ENCODE measurements at regions not wholly inside any gene's neighbourhood (a gene's known extent, or its start where the extent isn't known, plus 50 kb on each side); places are given as distances from the start of the nearest gene placed in this dataset.

GRCh38 chr16:62100651-62101050, 64.4 kb upstream of the CDH8 start:
- Histone ChIP-seq H2AFZ (ENCODE audit: control insufficient read depth, low read depth, low read length) (no peak overlapping the region), H3K4me2 (ENCODE audit: control insufficient read depth, insufficient read depth) (no peak overlapping the region), H3K9me3 (replicated peaks; ENCODE audit: control insufficient read depth, insufficient read depth, low read length) (no peaks in the 10 kb centered on the region), H3K27ac (ENCODE audit: control insufficient read depth, insufficient read depth) (no peak overlapping the region), H3K4me1 (ENCODE audit: control insufficient read depth, insufficient read depth, low read length) (no peaks in the 10 kb centered on the region), H3K36me3 (ENCODE audit: control insufficient read depth in 2 of 2, insufficient read depth in 2 of 2, low read length in 1 of 2) (no peaks in the 10 kb centered on the region), H3K4me3 (no peak overlapping the region), H3K79me2 (ENCODE audit: control insufficient read depth, insufficient read depth, low read length) (no peaks in the 10 kb centered on the region), H4K20me1 (ENCODE audit: control insufficient read depth, insufficient read depth) (no peaks in the 10 kb centered on the region), H3K9ac (ENCODE audit: control insufficient read depth, insufficient read depth, low read length) (no peak overlapping the region), H3K27me3 (replicated peaks in 1 of 2; ENCODE audit: control insufficient read depth in 2 of 2, insufficient read depth in 2 of 2, low read length in 1 of 2) (no peaks in the 10 kb centered on the region)
- FAIRE-seq: no peak
- ChIA-PET CTCF (no interaction called here), SMC1A (ENCODE audit: uncharacterized antibody, unreplicated experiment) (no interaction called here), POLR2A (interaction anchor here (0.5 kb wide), 1 partner anchor 17 kb away, joined by 4 read pairs; no protein-coding TSS in a partner anchor), RAD21 (ENCODE audit: unreplicated experiment) (no interaction called here)
- no peak for DNase-seq (ENCODE audit: low read depth, low spot score)
- intact Hi-C loops (cut with micrococcal nuclease; ENCODE audit: unreplicated experiment) (no loop called here), in situ Hi-C loops (cut with MboI) (no loop called here)
- no TSS peak for BruUV-seq (replicated peaks)
- WGBS (ENCODE audit: insufficient coverage, insufficient replicate concordance, low lambda C conversion rate, missing lambda C conversion rate): 0% methylated on average over 2 of the region's 2 CpGs
- ATAC-seq: no peak
- TF ChIP-seq BHLHE40 (IDR thresholded peaks at IDR 0.05; ENCODE audit: borderline replicate concordance in 1 of 2, low read depth in 2 of 2, low read length in 1 of 2) (no peak), NRF1 (conservative IDR thresholded peaks at IDR 0.05; ENCODE audit: low read depth, low read length) (no peak), IKZF1 (conservative IDR thresholded peaks at IDR 0.05) (no peak), ZNF384 (IDR thresholded peaks at IDR 0.05; ENCODE audit: borderline replicate concordance, low read depth, low read length) (no peak), FOXM1 (IDR thresholded peaks at IDR 0.05; ENCODE audit: low read depth, low read length) (no peak), KDM1A (IDR thresholded peaks at IDR 0.05; ENCODE audit: borderline replicate concordance) (no peak), TCF7 (IDR thresholded peaks at IDR 0.05; ENCODE audit: borderline replicate concordance) (no peak), EED (IDR thresholded peaks at IDR 0.05; ENCODE audit: low read depth) (no peak)

- FAIRE-seq (no peak), DNase-seq (ENCODE audit: low read depth, low spot score) (no peak), ATAC-seq (no peak)
- intact Hi-C loops (cut with micrococcal nuclease; ENCODE audit: unreplicated experiment): no loop called here
- Histone ChIP-seq H2AFZ (ENCODE audit: control insufficient read depth, low read depth, low read length) (no peak overlapping the region), H3K36me3 (ENCODE audit: control insufficient read depth in 2 of 2, insufficient read depth in 2 of 2, low read length in 1 of 2) (no peaks in the 10 kb centered on the region), H3K9me3 (replicated peaks; ENCODE audit: control insufficient read depth, insufficient read depth, low read length) (no peaks in the 10 kb centered on the region), H3K9ac (ENCODE audit: control insufficient read depth, insufficient read depth, low read length) (no peak overlapping the region), H3K4me3 (no peak overlapping the region), H4K20me1 (ENCODE audit: control insufficient read depth, insufficient read depth) (no peaks in the 10 kb centered on the region), H3K79me2 (ENCODE audit: control insufficient read depth, insufficient read depth, low read length) (no peaks in the 10 kb centered on the region), H3K4me1 (ENCODE audit: control insufficient read depth, insufficient read depth, low read length) (no peaks in the 10 kb centered on the region), H3K27me3 (replicated peaks in 1 of 2; ENCODE audit: control insufficient read depth in 2 of 2, insufficient read depth in 2 of 2, low read length in 1 of 2) (no peaks in the 10 kb centered on the region), H3K4me2 (ENCODE audit: control insufficient read depth, insufficient read depth) (no peak overlapping the region), H3K27ac (ENCODE audit: control insufficient read depth, insufficient read depth) (no peak overlapping the region)
- no TSS peak for BruUV-seq (replicated peaks)
- ChIA-PET RAD21 (ENCODE audit: unreplicated experiment) (no interaction called here), CTCF (no interaction called here), SMC1A (ENCODE audit: uncharacterized antibody, unreplicated experiment) (no interaction called here), POLR2A (no interaction called here)
- in situ Hi-C loops (cut with MboI): no loop called here
- 49% methylated on average over 4 of the region's 4 CpGs for WGBS (ENCODE audit: insufficient coverage, insufficient replicate concordance, low lambda C conversion rate, missing lambda C conversion rate)
- no peak for TF ChIP-seq EP300 (IDR thresholded peaks at IDR 0.05; ENCODE audit: borderline replicate concordance in 1 of 2, control insufficient read depth in 1 of 2, low read depth in 2 of 2, low read length in 2 of 2)
- no peak for TF ChIP-seq CEBPZ (IDR thresholded peaks at IDR 0.05; ENCODE audit: low read depth, low read length)
- no peak for TF ChIP-seq SREBF1 (IDR thresholded peaks at IDR 0.05; ENCODE audit: low read length)
- TF ChIP-seq POLR2AphosphoS2 (IDR thresholded peaks at IDR 0.05; ENCODE audit: low read depth, low read length): no peak
- no peak for TF ChIP-seq JUNB (IDR thresholded peaks at IDR 0.05)
- TF ChIP-seq, protein P1, sequence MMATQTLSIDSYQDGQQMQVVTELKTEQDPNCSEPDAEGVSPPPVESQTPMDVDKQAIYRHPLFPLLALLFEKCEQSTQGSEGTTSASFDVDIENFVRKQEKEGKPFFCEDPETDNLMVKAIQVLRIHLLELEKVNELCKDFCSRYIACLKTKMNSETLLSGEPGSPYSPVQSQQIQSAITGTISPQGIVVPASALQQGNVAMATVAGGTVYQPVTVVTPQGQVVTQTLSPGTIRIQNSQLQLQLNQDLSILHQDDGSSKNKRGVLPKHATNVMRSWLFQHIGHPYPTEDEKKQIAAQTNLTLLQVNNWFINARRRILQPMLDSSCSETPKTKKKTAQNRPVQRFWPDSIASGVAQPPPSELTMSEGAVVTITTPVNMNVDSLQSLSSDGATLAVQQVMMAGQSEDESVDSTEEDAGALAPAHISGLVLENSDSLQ (IDR thresholded peaks at IDR 0.05): no peak
- no peak for TF ChIP-seq BCL11A (IDR thresholded peaks at IDR 0.05; ENCODE audit: low read depth, low read length)
Observed at GRCh38 chr16:62089715-62090114, 53.5 kb upstream of the CDH8 start.
